ENCODE measurements at regions not wholly inside any gene's neighbourhood (a gene's known extent, or its start where the extent isn't known, plus 50 kb on each side); places are given as distances from the start of the nearest gene placed in this dataset.
"Not testable (repeated sequence)": the region's sequence is repeated elsewhere in the genome, so short reads cannot be mapped to it uniquely, and the experiment has no call there.

DNA sequence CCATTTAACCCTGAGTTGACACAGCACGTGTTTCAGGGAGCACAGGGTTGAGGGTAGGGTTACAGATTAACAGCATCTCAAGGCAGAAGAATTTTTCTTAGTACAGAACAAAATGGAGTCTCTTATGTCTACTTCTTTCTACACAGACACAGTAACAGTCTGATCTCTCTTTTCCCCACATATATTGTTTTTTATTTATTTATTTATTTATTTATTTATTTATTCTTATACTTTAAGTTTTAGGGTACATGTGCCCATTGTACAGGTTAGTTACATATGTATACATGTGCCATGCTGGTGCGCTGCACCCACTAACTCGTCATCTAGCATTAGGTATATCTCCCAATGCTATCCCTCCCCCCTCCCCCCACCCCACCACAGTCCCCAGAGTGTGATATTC, 1725.6 kb downstream of the BRINP3 start:
- DNase-seq (ENCODE audit: low spot score) = not testable (repeated sequence)

- not testable (repeated sequence) for DNase-seq (ENCODE audit: low spot score)
Observed at GRCh38 chr1:188757747-188758146, 1719.9 kb downstream of the BRINP3 start.

- no peak for DNase-seq (ENCODE audit: low spot score)
Observed at GRCh38 chr1:188761226-188761625, 1716.4 kb downstream of the BRINP3 start.

GRCh38 chr1:188762166-188762743, 1715.4 kb downstream of the BRINP3 start:
- DNase-seq (ENCODE audit: low spot score) = no peak

GRCh38 chr1:188763541-188763940, 1714.1 kb downstream of the BRINP3 start:
- no peak for DNase-seq (ENCODE audit: low spot score)

DNA sequence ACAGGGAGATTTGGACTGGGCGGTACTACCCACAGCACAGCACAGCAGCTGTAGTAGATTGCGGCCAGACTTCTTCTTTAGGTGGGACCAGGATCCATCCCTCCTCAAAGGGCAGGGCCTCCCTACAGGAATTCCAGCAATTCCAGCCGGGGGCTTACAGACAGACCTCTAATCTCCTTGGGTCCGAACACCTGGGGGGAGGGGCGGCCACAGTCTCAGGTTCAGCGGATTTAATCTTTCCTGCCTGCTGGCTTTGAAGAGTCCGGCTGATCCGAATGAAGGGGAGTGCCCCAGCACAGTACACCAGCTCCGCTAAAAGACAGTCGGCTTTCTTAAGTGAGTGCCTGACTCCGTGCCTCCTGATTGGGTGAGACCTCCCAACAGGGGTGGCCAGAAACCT, 1708.5 kb downstream of the BRINP3 start:
- DNase-seq (ENCODE audit: low spot score) = no peak

- DNase-seq (ENCODE audit: low spot score) = no peak
Observed at GRCh38 chr1:188769936-188770335, 1707.7 kb downstream of the BRINP3 start.

GRCh38 chr1:188778578-188778977, 1699.1 kb downstream of the BRINP3 start:
- no peak for DNase-seq (ENCODE audit: low spot score)

- peak; percentile 5 for DNase-seq (ENCODE audit: low spot score)
Observed at GRCh38 chr1:188782220-188782841, 1695.3 kb downstream of the BRINP3 start.

- no peak for DNase-seq (ENCODE audit: low spot score)
Observed at GRCh38 chr1:188794969-188795368, 1682.7 kb downstream of the BRINP3 start.

DNA sequence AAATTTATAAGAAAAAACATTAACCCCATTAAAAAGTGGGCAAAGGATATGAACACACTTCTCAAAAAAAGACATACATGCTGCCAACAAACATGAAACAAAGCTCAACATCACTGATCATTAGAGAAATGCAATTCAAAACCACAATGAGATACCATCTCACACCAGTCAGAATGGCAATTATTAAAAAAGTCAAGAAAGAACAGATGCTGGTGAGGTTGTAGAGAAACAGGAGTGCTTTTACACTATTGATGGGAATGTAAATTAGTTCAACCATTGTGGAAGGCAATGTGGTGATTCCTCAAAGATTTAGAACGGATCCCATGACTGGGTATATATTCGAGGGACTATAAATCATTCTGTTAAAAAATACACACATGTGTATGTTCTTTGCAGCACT, 1665.5 kb downstream of the BRINP3 start:
- not testable (repeated sequence) for DNase-seq (ENCODE audit: low spot score)

GRCh38 chr1:188812836-188813573, 1664.7 kb downstream of the BRINP3 start:
- DNase-seq (ENCODE audit: low spot score) = not testable (repeated sequence)

DNA sequence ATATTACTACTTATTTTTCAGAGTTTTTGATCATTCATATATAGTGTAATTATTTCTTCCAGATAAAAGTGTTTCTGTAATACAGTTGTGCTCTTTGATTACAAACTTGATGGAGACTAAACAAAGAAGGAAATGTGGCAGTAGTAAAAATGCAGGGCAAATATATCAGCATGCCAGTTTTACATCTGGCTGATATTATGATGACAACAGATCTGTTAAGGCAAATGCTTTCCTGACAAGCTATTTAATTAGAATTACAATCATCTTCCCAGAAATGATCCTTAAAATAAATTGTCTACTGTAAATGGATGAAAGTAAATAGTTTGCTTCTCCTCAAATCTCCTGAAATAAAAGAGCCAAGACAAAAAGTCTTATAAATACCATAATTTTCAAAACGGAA, 1659.8 kb downstream of the BRINP3 start:
- no peak for DNase-seq (ENCODE audit: low spot score)

GRCh38 chr1:188822248-188822647, 1655.4 kb downstream of the BRINP3 start:
- no peak for DNase-seq (ENCODE audit: low spot score)

- DNase-seq (ENCODE audit: low spot score) = no peak
Observed at GRCh38 chr1:188825471-188825870, 1652.2 kb downstream of the BRINP3 start.

DNA sequence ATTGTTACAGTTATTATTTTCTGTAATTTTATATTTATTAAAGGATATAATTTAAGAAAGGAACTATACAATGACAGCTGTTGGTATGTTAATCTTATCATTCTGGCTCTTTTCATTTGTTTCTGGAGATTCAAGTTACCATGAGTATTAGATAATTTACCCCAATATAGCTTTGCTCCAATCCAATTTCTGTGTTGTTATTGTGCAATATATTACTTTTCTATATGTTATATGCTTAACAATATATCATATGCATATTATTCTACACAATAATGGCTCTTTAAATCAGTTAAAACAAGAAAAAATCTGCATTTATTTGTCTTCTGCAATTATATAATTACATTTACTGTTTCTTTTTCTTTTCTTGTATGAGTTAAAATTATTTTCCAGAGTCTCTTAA, 1650.9 kb downstream of the BRINP3 start:
- no peak for DNase-seq (ENCODE audit: low spot score)

GRCh38 chr1:188827400-188827799, 1650.3 kb downstream of the BRINP3 start:
- no peak for DNase-seq (ENCODE audit: low spot score)

- not testable (repeated sequence) for DNase-seq (ENCODE audit: low spot score)
Observed at GRCh38 chr1:188841111-188841696, 1636.5 kb downstream of the BRINP3 start.

DNA sequence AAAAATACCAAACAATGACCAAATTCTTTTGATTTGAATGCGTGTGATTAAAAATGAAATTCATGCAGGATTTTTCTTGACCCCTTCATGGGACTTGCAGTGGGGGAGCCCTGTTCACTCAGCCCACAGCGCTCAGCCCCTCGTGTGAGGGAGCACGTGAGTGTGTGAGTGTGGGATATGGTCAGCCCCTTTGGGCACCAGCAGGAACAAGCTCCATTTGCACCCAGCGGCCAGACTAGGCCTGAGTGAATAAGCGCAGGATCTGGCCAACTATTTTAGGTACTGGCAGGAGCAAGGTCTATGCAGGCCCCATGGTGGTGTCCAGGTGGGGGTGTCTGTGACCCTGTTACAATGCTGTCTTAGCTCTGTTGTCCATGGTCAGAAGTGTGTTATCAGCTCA, 1631.2 kb downstream of the BRINP3 start:
- DNase-seq (ENCODE audit: low spot score) = no peak

DNA sequence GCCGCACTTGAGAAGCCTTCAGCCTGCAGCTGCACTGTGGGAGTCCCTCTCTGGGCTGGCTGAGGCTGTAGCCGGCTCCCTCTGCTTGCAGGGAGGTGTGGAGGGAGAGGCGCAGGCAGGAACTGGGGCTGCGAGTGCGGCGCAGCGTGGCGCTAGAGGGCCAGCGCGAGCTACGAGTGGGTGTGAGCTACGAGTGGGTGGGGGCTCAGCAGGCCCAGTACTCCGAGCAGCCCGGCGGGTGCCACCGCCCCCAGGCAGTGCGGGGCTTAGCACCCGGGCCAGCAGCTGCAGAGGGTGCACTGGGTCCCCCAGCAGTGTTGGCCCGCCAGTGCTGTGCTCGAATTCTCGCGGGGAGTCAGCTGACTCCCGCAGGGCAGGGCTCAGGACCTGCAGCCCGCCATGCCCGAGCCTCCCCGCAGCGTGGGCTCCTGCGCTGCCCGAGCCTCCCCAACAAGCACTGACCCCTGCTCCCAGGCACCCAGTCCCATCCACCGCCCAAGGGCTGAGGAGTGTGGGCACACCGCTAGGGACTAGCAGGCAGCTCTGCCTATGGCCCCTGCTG, 1620.1 kb downstream of the BRINP3 start:
- no peak for DNase-seq (ENCODE audit: low spot score)

DNA sequence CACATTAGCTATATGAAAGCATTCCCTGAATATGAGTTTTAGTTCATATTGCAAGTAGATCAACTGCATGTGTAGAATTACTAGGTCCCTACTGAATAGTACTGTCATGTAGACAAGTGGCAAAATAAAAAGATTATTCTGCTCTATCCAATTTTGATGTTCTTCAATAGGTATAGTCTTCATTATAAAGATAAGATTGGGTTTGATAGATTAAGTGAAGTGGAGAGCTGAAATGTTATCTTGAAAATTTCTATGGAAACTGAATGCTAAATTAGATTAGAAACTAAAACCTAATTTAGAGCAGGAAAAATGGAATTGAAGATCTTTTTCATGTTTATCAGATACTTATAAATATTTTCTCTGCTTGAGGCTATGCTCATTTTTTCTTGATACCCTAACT, 1610.0 kb downstream of the BRINP3 start:
- no peak for DNase-seq (ENCODE audit: low spot score)

DNA sequence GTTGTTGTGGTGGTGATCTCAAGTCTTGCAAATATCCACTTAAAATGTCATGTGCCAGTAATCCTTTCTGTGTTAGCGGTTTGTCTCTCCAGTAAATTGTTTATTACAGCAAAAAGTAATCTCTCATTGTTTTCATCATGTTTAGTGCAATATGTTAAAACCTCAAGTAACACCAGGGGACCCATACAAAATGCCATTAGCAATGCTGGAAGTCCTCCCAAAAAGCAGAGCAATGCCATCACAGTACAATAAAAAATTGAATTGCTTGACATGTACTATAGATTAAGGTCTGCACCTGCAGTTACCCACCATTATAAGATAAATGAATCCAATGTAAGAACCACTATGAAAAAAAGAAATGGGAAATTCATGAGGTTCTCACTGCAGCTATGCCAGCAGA, 1606.5 kb downstream of the BRINP3 start:
- no peak for DNase-seq (ENCODE audit: low spot score)

DNA sequence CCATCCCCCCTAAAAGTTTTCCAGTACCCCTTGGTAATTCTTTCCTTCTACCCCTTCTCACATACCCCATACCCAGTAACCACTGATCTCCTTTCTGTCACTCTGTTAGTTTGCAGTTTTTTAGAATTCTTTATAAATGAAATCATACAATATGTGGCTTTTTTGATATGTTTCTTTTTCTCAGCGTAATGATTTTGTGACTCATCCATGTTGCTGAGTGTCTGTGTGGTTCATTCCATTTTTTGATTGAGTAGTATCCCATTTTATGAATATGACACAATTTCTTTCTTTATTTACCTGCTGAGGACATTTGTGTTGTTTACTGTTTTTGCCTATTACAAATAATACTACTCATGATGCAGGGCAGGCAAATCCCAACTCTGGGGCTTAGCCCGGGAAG, 1605.3 kb downstream of the BRINP3 start:
- no peak for DNase-seq (ENCODE audit: low spot score)
